GM13977 (cell line): ENCODE measurements at regions not wholly inside any gene's neighbourhood (a gene's known extent, or its start where the extent isn't known, plus 50 kb on each side); places are given as distances from the start of the nearest gene placed in this dataset.

Experiments used
- DNase-seq: peaks from one replicate; pipeline ENCODE4 v3.0.0; 2012; ENCODE audit warnings: low spot score
- CTCF ChIP-seq: IDR thresholded peaks from 2 replicates; pipeline ENCODE4 v1.5.1; 2012; ENCODE audit warnings: mild to moderate bottlenecking, control low read depth; ENCODE audit not compliant: insufficient read depth; ENCODE audit errors: extremely low read depth, missing control alignments
- in situ Hi-C: fragments of 300-500 bp; cut with MboI; formaldehyde crosslinking; loops from one replicate; pipeline ENCODE4 v1.12.0; 2022; ENCODE audit warnings: low sequenced_read_pairs, low pct_unique_long_range_greater_than_20kb, mixed read lengths, inconsistent platforms; ENCODE audit not compliant: unreplicated experiment

GRCh38 chr5:58149345-58149744 is 310.5 kb downstream of the PLK2 start:
- DNase-seq, result no peak

GRCh38 chr5:58148254-58148775 is 311.6 kb downstream of the PLK2 start:
- in situ Hi-C loops, result no loop called here
- DNase-seq, result no peak
- no peak for TF ChIP-seq CTCF

More at GRCh38 chr5:58149345-58149744, 310.5 kb downstream of the PLK2 start:
- TF ChIP-seq CTCF, result no peak
- in situ Hi-C loops, result no loop called here

- TF ChIP-seq CTCF, result no peak
- DNase-seq, result no peak
- in situ Hi-C loops, result no loop called here
Measured at GRCh38 chr5:58145397-58145934, 314.4 kb downstream of the PLK2 start.

GRCh38 chr5:58143727-58144126 is 316.2 kb downstream of the PLK2 start:
- TF ChIP-seq CTCF, result no peak
- in situ Hi-C loops, result no loop called here
- DNase-seq, result no peak

GRCh38 chr5:58143181-58143580 is 316.7 kb downstream of the PLK2 start:
- TF ChIP-seq CTCF, result no peak
- DNase-seq, result no peak
- in situ Hi-C loops, result no loop called here

- in situ Hi-C loops, result no loop called here
- TF ChIP-seq CTCF, result no peak
- DNase-seq, result no peak
Measured at GRCh38 chr5:58138791-58139190, 321.1 kb downstream of the PLK2 start.
